ENCODE measurements at regions not wholly inside any gene's neighbourhood (a gene's known extent, or its start where the extent isn't known, plus 50 kb on each side); places are given as distances from the start of the nearest gene placed in this dataset.

DNA sequence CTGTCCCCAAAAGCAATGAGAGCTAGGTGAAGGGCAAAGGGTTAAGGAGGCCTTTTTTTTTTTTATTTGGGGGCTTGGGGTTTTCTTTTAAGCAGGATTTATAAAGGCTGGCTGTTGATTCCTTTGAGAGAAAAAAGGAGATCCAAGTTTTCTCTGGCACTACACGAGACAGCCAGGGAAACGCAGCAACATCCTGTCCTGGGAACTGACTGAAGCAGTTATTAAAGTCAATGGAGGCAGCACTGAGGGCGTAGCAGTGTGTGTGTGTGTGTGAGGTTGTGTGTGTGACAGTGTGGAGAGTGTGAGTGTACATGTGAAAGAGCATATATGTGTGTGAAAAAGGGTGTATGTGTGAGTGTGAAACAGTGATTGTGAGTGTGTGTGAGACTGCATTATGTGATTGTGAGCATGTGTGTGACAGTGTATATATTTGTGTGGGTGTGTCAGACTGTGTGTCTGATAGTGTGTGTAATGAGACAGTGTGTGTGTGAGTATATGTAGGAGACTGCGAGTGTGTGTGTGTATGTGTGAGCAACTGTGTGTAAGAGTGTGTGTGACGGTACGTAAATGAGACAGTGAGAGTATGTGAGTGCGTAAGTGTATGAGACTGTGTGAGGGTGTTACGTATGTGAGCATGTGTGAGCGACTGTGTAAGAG lies 65.9 kb upstream of the TIAM1 start:
- no peaks in the 10 kb centered on the region for H3K9me3 ChIP-seq (ENCODE audit: control insufficient read depth in 4 of 4, low read length in 3 of 4)
- 85% methylated on average over 9 of the region's 9 CpGs for WGBS
- peaks cover 0 to 3% (median 1%) of the 10 kb centered on the region in 4 donors for H3K4me1 ChIP-seq (ENCODE audit: control insufficient read depth in 4 of 4, insufficient read depth in 4 of 4, low read length in 3 of 4)
- H3K9ac ChIP-seq (ENCODE audit: low read depth in 1 of 2, low read length in 2 of 2), result no peak overlapping the region
- no peak overlapping the region for H3K4me3 ChIP-seq (ENCODE audit: low read depth in 1 of 3, low read length in 3 of 3)
- H3K27me3 ChIP-seq (ENCODE audit: control insufficient read depth in 4 of 4, insufficient read depth in 4 of 4, low read length in 3 of 4), result no peaks in the 10 kb centered on the region
- no peak overlapping the region for H3K27ac ChIP-seq (ENCODE audit: low read depth in 1 of 2, low read length in 2 of 2)
- DNase-seq (ENCODE audit: low spot score), result no peak
- no peak for TF ChIP-seq TAF1 (conservative IDR thresholded peaks at IDR 0.05)
- TF ChIP-seq RXRA (IDR thresholded peaks at IDR 0.05), result no peak
- TF ChIP-seq FOXA1 (IDR thresholded peaks at IDR 0.05), result no peak
- TF ChIP-seq HNF4A (conservative IDR thresholded peaks at IDR 0.05), result no peak
- peaks cover 0 to 3% (median 0%) of the 10 kb centered on the region in 4 donors for H3K36me3 ChIP-seq (ENCODE audit: control insufficient read depth in 4 of 4, insufficient read depth in 3 of 4, low read depth in 1 of 4, low read length in 3 of 4)

- H3K27ac ChIP-seq (ENCODE audit: low read depth in 1 of 2, low read length in 2 of 2), result no peak overlapping the region
- 80% methylated on average over 10 of the region's 10 CpGs for WGBS
Measured at GRCh38 chr21:31408301-31409088, 64.4 kb upstream of the TIAM1 start.

More at GRCh38 chr21:31408301-31409088, 64.4 kb upstream of the TIAM1 start:
- Histone ChIP-seq H3K27me3 (ENCODE audit: control insufficient read depth in 4 of 4, insufficient read depth in 4 of 4, low read length in 3 of 4) (no peaks in the 10 kb centered on the region), H3K36me3 (ENCODE audit: control insufficient read depth in 4 of 4, insufficient read depth in 3 of 4, low read depth in 1 of 4, low read length in 3 of 4) (no peaks in the 10 kb centered on the region), H3K4me1 (ENCODE audit: control insufficient read depth in 4 of 4, insufficient read depth in 4 of 4, low read length in 3 of 4) (peaks cover 0 to 3% (median 1%) of the 10 kb centered on the region in 4 donors), H3K9ac (ENCODE audit: low read depth in 1 of 2, low read length in 2 of 2) (no peak overlapping the region), H3K4me3 (ENCODE audit: low read depth in 1 of 3, low read length in 3 of 3) (no peak overlapping the region), H3K9me3 (ENCODE audit: control insufficient read depth in 4 of 4, low read length in 3 of 4) (no peaks in the 10 kb centered on the region)
- TF ChIP-seq GABPA (IDR thresholded peaks at IDR 0.05 in 1 of 2, conservative IDR thresholded peaks at IDR 0.05 in 1 of 2), result no peak
- no peak for TF ChIP-seq CTCF (IDR thresholded peaks at IDR 0.05; ENCODE audit: low read depth, low read length, missing input control)
- no peak for TF ChIP-seq HNF4A (conservative IDR thresholded peaks at IDR 0.05)
- no peak for TF ChIP-seq YY1 (IDR thresholded peaks at IDR 0.05)
- TF ChIP-seq NR2F2 (IDR thresholded peaks at IDR 0.05), result no peak
- TF ChIP-seq, protein P1, sequence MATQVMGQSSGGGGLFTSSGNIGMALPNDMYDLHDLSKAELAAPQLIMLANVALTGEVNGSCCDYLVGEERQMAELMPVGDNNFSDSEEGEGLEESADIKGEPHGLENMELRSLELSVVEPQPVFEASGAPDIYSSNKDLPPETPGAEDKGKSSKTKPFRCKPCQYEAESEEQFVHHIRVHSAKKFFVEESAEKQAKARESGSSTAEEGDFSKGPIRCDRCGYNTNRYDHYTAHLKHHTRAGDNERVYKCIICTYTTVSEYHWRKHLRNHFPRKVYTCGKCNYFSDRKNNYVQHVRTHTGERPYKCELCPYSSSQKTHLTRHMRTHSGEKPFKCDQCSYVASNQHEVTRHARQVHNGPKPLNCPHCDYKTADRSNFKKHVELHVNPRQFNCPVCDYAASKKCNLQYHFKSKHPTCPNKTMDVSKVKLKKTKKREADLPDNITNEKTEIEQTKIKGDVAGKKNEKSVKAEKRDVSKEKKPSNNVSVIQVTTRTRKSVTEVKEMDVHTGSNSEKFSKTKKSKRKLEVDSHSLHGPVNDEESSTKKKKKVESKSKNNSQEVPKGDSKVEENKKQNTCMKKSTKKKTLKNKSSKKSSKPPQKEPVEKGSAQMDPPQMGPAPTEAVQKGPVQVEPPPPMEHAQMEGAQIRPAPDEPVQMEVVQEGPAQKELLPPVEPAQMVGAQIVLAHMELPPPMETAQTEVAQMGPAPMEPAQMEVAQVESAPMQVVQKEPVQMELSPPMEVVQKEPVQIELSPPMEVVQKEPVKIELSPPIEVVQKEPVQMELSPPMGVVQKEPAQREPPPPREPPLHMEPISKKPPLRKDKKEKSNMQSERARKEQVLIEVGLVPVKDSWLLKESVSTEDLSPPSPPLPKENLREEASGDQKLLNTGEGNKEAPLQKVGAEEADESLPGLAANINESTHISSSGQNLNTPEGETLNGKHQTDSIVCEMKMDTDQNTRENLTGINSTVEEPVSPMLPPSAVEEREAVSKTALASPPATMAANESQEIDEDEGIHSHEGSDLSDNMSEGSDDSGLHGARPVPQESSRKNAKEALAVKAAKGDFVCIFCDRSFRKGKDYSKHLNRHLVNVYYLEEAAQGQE (IDR thresholded peaks at IDR 0.05), result no peak
- no peak for TF ChIP-seq FOXA2 (IDR thresholded peaks at IDR 0.05)
- no peak for TF ChIP-seq JUND (IDR thresholded peaks at IDR 0.05)
- TF ChIP-seq, protein P2, sequence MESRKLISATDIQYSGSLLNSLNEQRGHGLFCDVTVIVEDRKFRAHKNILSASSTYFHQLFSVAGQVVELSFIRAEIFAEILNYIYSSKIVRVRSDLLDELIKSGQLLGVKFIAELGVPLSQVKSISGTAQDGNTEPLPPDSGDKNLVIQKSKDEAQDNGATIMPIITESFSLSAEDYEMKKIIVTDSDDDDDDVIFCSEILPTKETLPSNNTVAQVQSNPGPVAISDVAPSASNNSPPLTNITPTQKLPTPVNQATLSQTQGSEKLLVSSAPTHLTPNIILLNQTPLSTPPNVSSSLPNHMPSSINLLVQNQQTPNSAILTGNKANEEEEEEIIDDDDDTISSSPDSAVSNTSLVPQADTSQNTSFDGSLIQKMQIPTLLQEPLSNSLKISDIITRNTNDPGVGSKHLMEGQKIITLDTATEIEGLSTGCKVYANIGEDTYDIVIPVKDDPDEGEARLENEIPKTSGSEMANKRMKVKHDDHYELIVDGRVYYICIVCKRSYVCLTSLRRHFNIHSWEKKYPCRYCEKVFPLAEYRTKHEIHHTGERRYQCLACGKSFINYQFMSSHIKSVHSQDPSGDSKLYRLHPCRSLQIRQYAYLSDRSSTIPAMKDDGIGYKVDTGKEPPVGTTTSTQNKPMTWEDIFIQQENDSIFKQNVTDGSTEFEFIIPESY (IDR thresholded peaks at IDR 0.05), result no peak
- no peak for TF ChIP-seq FOXA1 (IDR thresholded peaks at IDR 0.05)
- TF ChIP-seq MAX (IDR thresholded peaks at IDR 0.05), result no peak
- no peak for TF ChIP-seq EGR1 (IDR thresholded peaks at IDR 0.05; ENCODE audit: low read depth in 2 of 2)
- TF ChIP-seq RXRA (IDR thresholded peaks at IDR 0.05), result no peak
- DNase-seq (ENCODE audit: low spot score), result no peak

Measured in liver (tissue), 8 donors.